VCaP (cell line): ENCODE measurements at regions not wholly inside any gene's neighbourhood (a gene's known extent, or its start where the extent isn't known, plus 50 kb on each side); places are given as distances from the start of the nearest gene placed in this dataset.

Experiments
- H3K27ac ChIP-seq: fragments of 450-650 bp; 2 replicates; pipeline ENCODE4 v1.5.1; 2017
- CTCF ChIP-seq: fragments of 450-650 bp; conservative IDR thresholded peaks from 2 replicates; pipeline ENCODE4 v1.5.1; 2017; ENCODE audit warnings: mild to moderate bottlenecking, moderate library complexity

GRCh38 chr10:47178537-47179290 lies 121.3 kb upstream of the GDF10 start:
- no peak for TF ChIP-seq CTCF

GRCh38 chr10:47179291-47179647 lies 120.7 kb upstream of the GDF10 start:
- TF ChIP-seq CTCF: no peak
- no peak overlapping the region for H3K27ac ChIP-seq

More at GRCh38 chr10:47178537-47179290, 121.3 kb upstream of the GDF10 start:
- H3K27ac ChIP-seq: no peak overlapping the region

- TF ChIP-seq CTCF: no peak
- H3K27ac ChIP-seq: no peak overlapping the region
Observed at GRCh38 chr10:47181052-47181849, 118.7 kb upstream of the GDF10 start.

GRCh38 chr10:47182934-47183703 lies 116.9 kb upstream of the GDF10 start:
- H3K27ac ChIP-seq: no peak overlapping the region
- TF ChIP-seq CTCF: no peak

- TF ChIP-seq CTCF: no peak
- no peak overlapping the region for H3K27ac ChIP-seq
Observed at GRCh38 chr10:47183704-47184041, 116.3 kb upstream of the GDF10 start.

- TF ChIP-seq CTCF: no peak
- no peak overlapping the region for H3K27ac ChIP-seq
Observed at GRCh38 chr10:47184273-47184672, 115.7 kb upstream of the GDF10 start.

GRCh38 chr10:47184724-47185330 lies 115.2 kb upstream of the GDF10 start:
- no peak overlapping the region for H3K27ac ChIP-seq
- no peak for TF ChIP-seq CTCF
